ENCODE measurements at regions not wholly inside any gene's neighbourhood (a gene's known extent, or its start where the extent isn't known, plus 50 kb on each side); places are given as distances from the start of the nearest gene placed in this dataset.

GRCh38 chr22:35178446-35178845 is 78.8 kb upstream of the HMGXB4 start (continued):
- TF ChIP-seq, protein P1, sequence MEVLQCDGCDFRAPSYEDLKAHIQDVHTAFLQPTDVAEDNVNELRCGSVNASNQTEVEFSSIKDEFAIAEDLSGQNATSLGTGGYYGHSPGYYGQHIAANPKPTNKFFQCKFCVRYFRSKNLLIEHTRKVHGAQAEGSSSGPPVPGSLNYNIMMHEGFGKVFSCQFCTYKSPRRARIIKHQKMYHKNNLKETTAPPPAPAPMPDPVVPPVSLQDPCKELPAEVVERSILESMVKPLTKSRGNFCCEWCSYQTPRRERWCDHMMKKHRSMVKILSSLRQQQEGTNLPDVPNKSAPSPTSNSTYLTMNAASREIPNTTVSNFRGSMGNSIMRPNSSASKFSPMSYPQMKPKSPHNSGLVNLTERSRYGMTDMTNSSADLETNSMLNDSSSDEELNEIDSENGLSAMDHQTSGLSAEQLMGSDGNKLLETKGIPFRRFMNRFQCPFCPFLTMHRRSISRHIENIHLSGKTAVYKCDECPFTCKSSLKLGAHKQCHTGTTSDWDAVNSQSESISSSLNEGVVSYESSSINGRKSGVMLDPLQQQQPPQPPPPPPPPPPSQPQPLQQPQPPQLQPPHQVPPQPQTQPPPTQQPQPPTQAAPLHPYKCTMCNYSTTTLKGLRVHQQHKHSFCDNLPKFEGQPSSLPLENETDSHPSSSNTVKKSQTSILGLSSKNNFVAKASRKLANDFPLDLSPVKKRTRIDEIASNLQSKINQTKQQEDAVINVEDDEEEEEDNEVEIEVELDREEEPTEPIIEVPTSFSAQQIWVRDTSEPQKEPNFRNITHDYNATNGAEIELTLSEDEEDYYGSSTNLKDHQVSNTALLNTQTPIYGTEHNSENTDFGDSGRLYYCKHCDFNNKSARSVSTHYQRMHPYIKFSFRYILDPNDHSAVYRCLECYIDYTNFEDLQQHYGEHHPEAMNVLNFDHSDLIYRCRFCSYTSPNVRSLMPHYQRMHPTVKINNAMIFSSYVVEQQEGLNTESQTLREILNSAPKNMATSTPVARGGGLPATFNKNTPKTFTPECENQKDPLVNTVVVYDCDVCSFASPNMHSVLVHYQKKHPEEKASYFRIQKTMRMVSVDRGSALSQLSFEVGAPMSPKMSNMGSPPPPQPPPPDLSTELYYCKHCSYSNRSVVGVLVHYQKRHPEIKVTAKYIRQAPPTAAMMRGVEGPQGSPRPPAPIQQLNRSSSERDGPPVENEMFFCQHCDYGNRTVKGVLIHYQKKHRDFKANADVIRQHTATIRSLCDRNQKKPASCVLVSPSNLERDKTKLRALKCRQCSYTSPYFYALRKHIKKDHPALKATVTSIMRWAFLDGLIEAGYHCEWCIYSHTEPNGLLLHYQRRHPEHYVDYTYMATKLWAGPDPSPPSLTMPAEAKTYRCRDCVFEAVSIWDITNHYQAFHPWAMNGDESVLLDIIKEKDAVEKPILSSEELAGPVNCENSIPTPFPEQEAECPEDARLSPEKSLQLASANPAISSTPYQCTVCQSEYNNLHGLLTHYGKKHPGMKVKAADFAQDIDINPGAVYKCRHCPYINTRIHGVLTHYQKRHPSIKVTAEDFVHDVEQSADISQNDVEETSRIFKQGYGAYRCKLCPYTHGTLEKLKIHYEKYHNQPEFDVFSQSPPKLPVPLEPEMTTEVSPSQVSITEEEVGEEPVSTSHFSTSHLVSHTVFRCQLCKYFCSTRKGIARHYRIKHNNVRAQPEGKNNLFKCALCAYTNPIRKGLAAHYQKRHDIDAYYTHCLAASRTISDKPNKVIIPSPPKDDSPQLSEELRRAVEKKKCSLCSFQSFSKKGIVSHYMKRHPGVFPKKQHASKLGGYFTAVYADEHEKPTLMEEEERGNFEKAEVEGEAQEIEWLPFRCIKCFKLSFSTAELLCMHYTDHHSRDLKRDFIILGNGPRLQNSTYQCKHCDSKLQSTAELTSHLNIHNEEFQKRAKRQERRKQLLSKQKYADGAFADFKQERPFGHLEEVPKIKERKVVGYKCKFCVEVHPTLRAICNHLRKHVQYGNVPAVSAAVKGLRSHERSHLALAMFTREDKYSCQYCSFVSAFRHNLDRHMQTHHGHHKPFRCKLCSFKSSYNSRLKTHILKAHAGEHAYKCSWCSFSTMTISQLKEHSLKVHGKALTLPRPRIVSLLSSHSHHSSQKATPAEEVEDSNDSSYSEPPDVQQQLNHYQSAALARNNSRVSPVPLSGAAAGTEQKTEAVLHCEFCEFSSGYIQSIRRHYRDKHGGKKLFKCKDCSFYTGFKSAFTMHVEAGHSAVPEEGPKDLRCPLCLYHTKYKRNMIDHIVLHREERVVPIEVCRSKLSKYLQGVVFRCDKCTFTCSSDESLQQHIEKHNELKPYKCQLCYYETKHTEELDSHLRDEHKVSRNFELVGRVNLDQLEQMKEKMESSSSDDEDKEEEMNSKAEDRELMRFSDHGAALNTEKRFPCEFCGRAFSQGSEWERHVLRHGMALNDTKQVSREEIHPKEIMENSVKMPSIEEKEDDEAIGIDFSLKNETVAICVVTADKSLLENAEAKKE (CRISPR knock-in tag; IDR thresholded peaks at IDR 0.05) = no peak
- no peak for TF ChIP-seq ZNF331 (CRISPR knock-in tag; IDR thresholded peaks at IDR 0.05; ENCODE audit: low read depth)

DNA sequence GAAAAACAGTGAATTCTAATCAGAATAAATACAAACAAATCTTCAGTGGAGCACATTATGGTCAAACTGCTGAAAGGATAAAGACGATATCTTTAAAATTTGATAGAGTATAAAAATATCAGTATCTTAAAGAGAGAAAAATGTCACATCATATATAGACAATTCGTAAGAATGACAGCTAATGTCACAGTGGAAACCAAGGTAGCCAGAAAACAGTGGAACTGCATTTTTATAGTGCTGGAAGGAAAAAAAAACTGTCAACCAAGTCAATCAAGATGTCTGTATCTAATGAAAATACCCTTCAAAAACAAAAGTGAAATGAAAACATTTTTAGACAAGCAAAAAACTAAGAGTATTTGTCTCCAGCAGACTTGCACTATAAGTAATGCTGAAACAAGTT is 73.4 kb upstream of the HMGXB4 start:
- H3K4me2 ChIP-seq = no peak overlapping the region
- H3K36me3 ChIP-seq (ENCODE audit: insufficient read depth) = no peaks in the 10 kb centered on the region
- no peaks in the 10 kb centered on the region for H4K20me1 ChIP-seq (replicated peaks; ENCODE audit: insufficient read depth)
- Mint-ChIP-seq H3K4me3 (no peak overlapping the region), H3K36me3 (ENCODE audit: low read depth) (no peaks in the 10 kb centered on the region; the same call in 2 of the 3 replicates), H3K4me1 (no peaks in the 10 kb centered on the region), H3K9me3 (peaks cover 14% of the 10 kb centered on the region), H3K27me3 (ENCODE audit: insufficient read depth, low read depth, poor library complexity) (no peaks in the 10 kb centered on the region), H3K27ac (no peak overlapping the region)
- no peaks in the 10 kb centered on the region for H3K79me2 ChIP-seq (replicated peaks; ENCODE audit: insufficient read depth)
- DNase-seq (ENCODE audit: low spot score) = no peak
- H3K4me3 ChIP-seq = no peak overlapping the region
- H3K27me3 ChIP-seq (ENCODE audit: insufficient read depth) = no peaks in the 10 kb centered on the region
- H3K27ac ChIP-seq (ENCODE audit: low read depth) = no peak overlapping the region
- H3K9me2 ChIP-seq (ENCODE audit: insufficient read depth) = no peaks in the 10 kb centered on the region
- no peaks in the 10 kb centered on the region for H3K4me1 ChIP-seq (ENCODE audit: insufficient read depth)
- H3F3A ChIP-seq (replicated peaks; ENCODE audit: low read depth) = no peaks in the 10 kb centered on the region
- H2AFZ ChIP-seq = no peak overlapping the region
- no peak for ATAC-seq
- TF ChIP-seq, protein P2, sequence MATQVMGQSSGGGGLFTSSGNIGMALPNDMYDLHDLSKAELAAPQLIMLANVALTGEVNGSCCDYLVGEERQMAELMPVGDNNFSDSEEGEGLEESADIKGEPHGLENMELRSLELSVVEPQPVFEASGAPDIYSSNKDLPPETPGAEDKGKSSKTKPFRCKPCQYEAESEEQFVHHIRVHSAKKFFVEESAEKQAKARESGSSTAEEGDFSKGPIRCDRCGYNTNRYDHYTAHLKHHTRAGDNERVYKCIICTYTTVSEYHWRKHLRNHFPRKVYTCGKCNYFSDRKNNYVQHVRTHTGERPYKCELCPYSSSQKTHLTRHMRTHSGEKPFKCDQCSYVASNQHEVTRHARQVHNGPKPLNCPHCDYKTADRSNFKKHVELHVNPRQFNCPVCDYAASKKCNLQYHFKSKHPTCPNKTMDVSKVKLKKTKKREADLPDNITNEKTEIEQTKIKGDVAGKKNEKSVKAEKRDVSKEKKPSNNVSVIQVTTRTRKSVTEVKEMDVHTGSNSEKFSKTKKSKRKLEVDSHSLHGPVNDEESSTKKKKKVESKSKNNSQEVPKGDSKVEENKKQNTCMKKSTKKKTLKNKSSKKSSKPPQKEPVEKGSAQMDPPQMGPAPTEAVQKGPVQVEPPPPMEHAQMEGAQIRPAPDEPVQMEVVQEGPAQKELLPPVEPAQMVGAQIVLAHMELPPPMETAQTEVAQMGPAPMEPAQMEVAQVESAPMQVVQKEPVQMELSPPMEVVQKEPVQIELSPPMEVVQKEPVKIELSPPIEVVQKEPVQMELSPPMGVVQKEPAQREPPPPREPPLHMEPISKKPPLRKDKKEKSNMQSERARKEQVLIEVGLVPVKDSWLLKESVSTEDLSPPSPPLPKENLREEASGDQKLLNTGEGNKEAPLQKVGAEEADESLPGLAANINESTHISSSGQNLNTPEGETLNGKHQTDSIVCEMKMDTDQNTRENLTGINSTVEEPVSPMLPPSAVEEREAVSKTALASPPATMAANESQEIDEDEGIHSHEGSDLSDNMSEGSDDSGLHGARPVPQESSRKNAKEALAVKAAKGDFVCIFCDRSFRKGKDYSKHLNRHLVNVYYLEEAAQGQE (IDR thresholded peaks at IDR 0.05; ENCODE audit: unreplicated experiment) = no peak
- TF ChIP-seq STAT1 (IDR thresholded peaks at IDR 0.05; ENCODE audit: unreplicated experiment) (no peak), CREB1 (CRISPR knock-in tag; IDR thresholded peaks at IDR 0.05; ENCODE audit: low read depth) (no peak), EZH2phosphoT487 (IDR thresholded peaks at IDR 0.05; ENCODE audit: unreplicated experiment) (no peak), ZNF331 (CRISPR knock-in tag; IDR thresholded peaks at IDR 0.05; ENCODE audit: low read depth) (no peak), EZH2 (IDR thresholded peaks at IDR 0.05; ENCODE audit: low read depth, unreplicated experiment) (no peak), ZNF114 (CRISPR knock-in tag; IDR thresholded peaks at IDR 0.05) (no peak), JUNB (IDR thresholded peaks at IDR 0.05; ENCODE audit: unreplicated experiment) (no peak), NANOG (IDR thresholded peaks at IDR 0.05; ENCODE audit: borderline replicate concordance) (no peak), POLR2AphosphoS5 (IDR thresholded peaks at IDR 0.05; ENCODE audit: low read depth) (no peak)
- TF ChIP-seq, protein P3, sequence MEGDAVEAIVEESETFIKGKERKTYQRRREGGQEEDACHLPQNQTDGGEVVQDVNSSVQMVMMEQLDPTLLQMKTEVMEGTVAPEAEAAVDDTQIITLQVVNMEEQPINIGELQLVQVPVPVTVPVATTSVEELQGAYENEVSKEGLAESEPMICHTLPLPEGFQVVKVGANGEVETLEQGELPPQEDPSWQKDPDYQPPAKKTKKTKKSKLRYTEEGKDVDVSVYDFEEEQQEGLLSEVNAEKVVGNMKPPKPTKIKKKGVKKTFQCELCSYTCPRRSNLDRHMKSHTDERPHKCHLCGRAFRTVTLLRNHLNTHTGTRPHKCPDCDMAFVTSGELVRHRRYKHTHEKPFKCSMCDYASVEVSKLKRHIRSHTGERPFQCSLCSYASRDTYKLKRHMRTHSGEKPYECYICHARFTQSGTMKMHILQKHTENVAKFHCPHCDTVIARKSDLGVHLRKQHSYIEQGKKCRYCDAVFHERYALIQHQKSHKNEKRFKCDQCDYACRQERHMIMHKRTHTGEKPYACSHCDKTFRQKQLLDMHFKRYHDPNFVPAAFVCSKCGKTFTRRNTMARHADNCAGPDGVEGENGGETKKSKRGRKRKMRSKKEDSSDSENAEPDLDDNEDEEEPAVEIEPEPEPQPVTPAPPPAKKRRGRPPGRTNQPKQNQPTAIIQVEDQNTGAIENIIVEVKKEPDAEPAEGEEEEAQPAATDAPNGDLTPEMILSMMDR (conservative IDR thresholded peaks at IDR 0.05; ENCODE audit: low read depth in 2 of 2) = no peak
